ENCODE measurements at regions not wholly inside any gene's neighbourhood (a gene's known extent, or its start where the extent isn't known, plus 50 kb on each side); places are given as distances from the start of the nearest gene placed in this dataset.

GRCh38 chr4:129600898-129601297 lies 504.9 kb downstream of the C4orf33 start:
- no peak for TF ChIP-seq POLR2A (IDR thresholded peaks at IDR 0.05)
- no peak for TF ChIP-seq CTCF (IDR thresholded peaks at IDR 0.05)
- no peak for TF ChIP-seq POLR2AphosphoS5 (IDR thresholded peaks at IDR 0.05; ENCODE audit: insufficient read depth in 1 of 2, low read depth in 1 of 2)

Measured in vagina (tissue), 2 donors.